GM12873 (cell line): ENCODE measurements at regions not wholly inside any gene's neighbourhood (a gene's known extent, or its start where the extent isn't known, plus 50 kb on each side); places are given as distances from the start of the nearest gene placed in this dataset.

ENCODE experiments used
- CTCF ChIP-seq: IDR thresholded peaks from 2 replicates; pipeline ENCODE4 v1.5.1; 2012; ENCODE audit warnings: low read depth, mild to moderate bottlenecking, moderate library complexity, low read length, control low read depth; ENCODE audit not compliant: insufficient read depth; ENCODE audit errors: missing control alignments

- no peak for TF ChIP-seq CTCF
Observed at GRCh38 chr10:33809732-33810131, 475.3 kb upstream of the NRP1 start.

GRCh38 chr10:33808475-33808874 is 474.0 kb upstream of the NRP1 start:
- no peak for TF ChIP-seq CTCF

GRCh38 chr10:33807531-33808359 is 473.3 kb upstream of the NRP1 start:
- no peak for TF ChIP-seq CTCF

DNA sequence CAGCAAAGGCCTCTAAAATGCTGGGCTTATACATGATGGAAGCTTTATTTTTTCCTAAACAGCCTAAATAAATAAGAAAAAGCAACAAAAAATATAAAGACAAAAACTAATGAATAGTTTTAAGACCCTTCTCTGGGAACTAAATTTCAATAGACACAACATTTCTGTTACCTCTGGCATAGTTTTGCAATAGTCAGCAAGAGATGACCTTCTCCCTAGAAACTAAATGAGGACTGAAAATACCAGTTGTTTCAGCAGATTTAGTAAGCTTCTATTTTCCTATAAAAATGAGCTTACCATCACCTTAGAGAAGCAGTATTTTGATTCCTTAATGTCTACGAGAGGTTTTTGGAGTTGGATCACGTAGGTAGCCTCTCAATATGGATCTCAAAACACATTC is 471.4 kb upstream of the NRP1 start:
- no peak for TF ChIP-seq CTCF

DNA sequence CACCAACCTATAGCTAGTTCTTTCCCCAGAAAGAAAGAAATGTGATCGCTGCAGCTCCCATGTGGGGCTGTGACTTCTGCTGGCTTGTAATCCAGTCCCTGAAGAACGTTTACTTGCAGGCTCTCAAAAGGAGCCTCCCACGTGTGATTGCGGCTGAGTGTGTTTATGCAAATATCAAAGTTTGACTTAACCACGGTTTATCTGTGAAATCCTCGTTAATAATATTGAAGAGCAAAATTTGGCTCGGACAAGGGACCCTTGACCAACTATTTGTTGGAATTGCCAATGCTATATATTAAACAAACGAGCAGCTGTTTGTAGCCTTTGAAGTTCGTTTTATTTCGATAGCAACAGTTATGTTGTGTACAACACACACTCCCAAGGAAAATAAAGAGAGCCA is 470.1 kb upstream of the NRP1 start:
- no peak for TF ChIP-seq CTCF

DNA sequence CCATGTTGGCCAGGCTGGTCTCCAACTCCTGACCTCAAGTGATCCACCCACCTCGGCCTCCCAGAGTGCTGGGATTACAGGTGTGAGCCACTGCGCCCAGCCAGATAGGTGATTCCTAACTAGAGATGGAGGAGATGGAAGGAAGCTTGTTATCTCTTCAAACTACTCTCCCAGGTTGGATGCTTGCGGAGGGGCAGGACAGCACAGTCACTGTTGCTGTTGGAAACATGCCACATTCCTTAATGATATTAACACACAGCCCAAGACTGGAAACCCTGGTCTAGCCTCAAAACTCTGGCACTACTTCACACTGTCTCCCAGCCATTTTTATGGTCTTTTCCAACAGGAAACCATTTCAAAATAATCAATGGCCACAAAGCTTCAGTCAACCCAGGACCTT is 468.8 kb upstream of the NRP1 start:
- no peak for TF ChIP-seq CTCF

GRCh38 chr10:33802566-33802965 is 468.1 kb upstream of the NRP1 start:
- no peak for TF ChIP-seq CTCF
